Gastroesophageal sphincter (tissue), 3 donors: ENCODE measurements at regions not wholly inside any gene's neighbourhood (a gene's known extent, or its start where the extent isn't known, plus 50 kb on each side); places are given as distances from the start of the nearest gene placed in this dataset.
"Not testable (repeated sequence)": the region's sequence is repeated elsewhere in the genome, so short reads cannot be mapped to it uniquely, and the experiment has no call there.

Experiments
- EP300 ChIP-seq: sonication (generic); formaldehyde crosslinking; IDR thresholded peaks from one replicate; pipeline ENCODE4 v1.6.1; 2017; ENCODE audit warnings: antibody characterized with exemption, mild to moderate bottlenecking
- POLR2A ChIP-seq, 2 donors: fragments of 450-650 bp; IDR thresholded peaks; one replicate each; pipeline ENCODE4 v1.6.1; 2017; ENCODE audit warnings: antibody characterized with exemption in 2 of 2, mild to moderate bottlenecking in 2 of 2, moderate library complexity in 1 of 2
- TF ChIP-seq, protein P1 (sequence below), 4 experiments: fragments of 200-600 bp in 2 of 4; fragments of 450-650 bp in 2 of 4; sonication (generic) in 1 of 4; IDR thresholded peaks; one replicate each; pipeline ENCODE4 v1.5.1; 2017 to 2019; ENCODE audit warnings: antibody characterized with exemption in 4 of 4, mild to moderate bottlenecking in 2 of 4, moderate library complexity in 2 of 4

DNA sequence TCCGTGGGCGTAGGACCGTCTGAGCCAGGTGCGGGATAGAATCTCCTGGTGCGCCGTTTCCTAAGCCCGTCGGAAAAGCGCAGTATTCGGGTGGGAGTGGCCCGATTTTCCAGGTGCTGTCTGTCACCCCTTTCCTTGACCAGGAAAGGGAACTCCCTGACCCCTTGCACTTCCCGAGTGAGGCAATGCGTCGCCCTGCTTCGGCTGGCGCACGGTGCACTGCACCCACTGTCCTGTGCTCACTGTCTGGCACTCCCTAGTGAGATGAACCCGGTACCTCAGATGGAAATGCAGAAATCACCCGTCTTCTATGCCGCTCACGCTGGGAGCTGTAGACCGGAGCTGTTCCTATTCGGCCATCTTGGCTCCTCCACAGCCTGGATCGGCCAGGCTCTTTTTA is 74.9 kb upstream of the LIFR start:
- TF ChIP-seq, protein P1, sequence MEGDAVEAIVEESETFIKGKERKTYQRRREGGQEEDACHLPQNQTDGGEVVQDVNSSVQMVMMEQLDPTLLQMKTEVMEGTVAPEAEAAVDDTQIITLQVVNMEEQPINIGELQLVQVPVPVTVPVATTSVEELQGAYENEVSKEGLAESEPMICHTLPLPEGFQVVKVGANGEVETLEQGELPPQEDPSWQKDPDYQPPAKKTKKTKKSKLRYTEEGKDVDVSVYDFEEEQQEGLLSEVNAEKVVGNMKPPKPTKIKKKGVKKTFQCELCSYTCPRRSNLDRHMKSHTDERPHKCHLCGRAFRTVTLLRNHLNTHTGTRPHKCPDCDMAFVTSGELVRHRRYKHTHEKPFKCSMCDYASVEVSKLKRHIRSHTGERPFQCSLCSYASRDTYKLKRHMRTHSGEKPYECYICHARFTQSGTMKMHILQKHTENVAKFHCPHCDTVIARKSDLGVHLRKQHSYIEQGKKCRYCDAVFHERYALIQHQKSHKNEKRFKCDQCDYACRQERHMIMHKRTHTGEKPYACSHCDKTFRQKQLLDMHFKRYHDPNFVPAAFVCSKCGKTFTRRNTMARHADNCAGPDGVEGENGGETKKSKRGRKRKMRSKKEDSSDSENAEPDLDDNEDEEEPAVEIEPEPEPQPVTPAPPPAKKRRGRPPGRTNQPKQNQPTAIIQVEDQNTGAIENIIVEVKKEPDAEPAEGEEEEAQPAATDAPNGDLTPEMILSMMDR (IDR thresholded peaks at IDR 0.05): not testable (repeated sequence)
- TF ChIP-seq POLR2A (IDR thresholded peaks at IDR 0.05); EP300: not testable (repeated sequence)
